ENCODE measurements at regions not wholly inside any gene's neighbourhood (a gene's known extent, or its start where the extent isn't known, plus 50 kb on each side); places are given as distances from the start of the nearest gene placed in this dataset.

DNA sequence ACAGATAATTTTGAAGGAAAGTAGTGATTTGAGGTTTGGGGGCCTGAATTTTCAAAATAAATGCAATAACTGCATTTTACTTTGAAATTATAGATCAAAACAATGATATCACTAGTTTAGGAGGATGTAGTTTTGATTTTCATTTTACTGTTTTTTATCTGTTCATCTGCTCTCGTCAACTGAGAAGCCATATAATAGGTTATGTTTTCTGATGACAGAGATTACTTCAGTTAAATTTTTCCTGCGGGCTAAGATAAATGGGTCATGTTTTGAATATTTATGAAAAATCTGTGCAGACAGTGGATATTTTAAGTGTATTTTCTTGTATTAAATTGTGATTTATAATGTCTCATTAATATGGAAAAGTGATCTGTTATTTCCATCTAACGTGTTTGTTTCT lies 573.4 kb downstream of the CPS1 start:
- TF ChIP-seq EP300 (IDR thresholded peaks at IDR 0.05) (no peak), POLR2A (IDR thresholded peaks at IDR 0.05) (no peak)

Measured in stomach (tissue), 4 donors.